ENCODE measurements at regions not wholly inside any gene's neighbourhood (a gene's known extent, or its start where the extent isn't known, plus 50 kb on each side); places are given as distances from the start of the nearest gene placed in this dataset.

- DNase-seq = no peak
Measured at GRCh38 chr17:22453181-22453580, 760.9 kb downstream of the KCNJ18 start.

GRCh38 chr17:22454070-22454999 is 762.0 kb downstream of the KCNJ18 start:
- DNase-seq = no peak

- DNase-seq = no peak
Measured at GRCh38 chr17:22459331-22459952, 767.1 kb downstream of the KCNJ18 start.

- DNase-seq = no peak
Measured at GRCh38 chr17:22459953-22460350, 767.6 kb downstream of the KCNJ18 start.

- DNase-seq = no peak
Measured at GRCh38 chr17:22460461-22461063, 768.2 kb downstream of the KCNJ18 start.

- DNase-seq = no peak
Measured at GRCh38 chr17:22461460-22462145, 769.3 kb downstream of the KCNJ18 start.

GRCh38 chr17:22462461-22462860 is 770.1 kb downstream of the KCNJ18 start:
- DNase-seq = no peak

- no peak for DNase-seq
Measured at GRCh38 chr17:22463110-22463850, 771.0 kb downstream of the KCNJ18 start.

- no peak for DNase-seq
Measured at GRCh38 chr17:22464041-22464440, 771.7 kb downstream of the KCNJ18 start.

- DNase-seq = no peak
Measured at GRCh38 chr17:22467720-22468119, 775.4 kb downstream of the KCNJ18 start.

GRCh38 chr17:22469101-22469880 is 777.0 kb downstream of the KCNJ18 start:
- DNase-seq = no peak

- no peak for DNase-seq
Measured at GRCh38 chr17:22469941-22470340, 777.6 kb downstream of the KCNJ18 start.

- DNase-seq = no peak
Measured at GRCh38 chr17:22470411-22471175, 778.3 kb downstream of the KCNJ18 start.

GRCh38 chr17:22484826-22485225 is 792.5 kb downstream of the KCNJ18 start:
- DNase-seq = no peak

GRCh38 chr17:22490399-22490798 is 798.1 kb downstream of the KCNJ18 start:
- DNase-seq = no peak

- DNase-seq = no peak
Measured at GRCh38 chr17:22492331-22492730, 800.0 kb downstream of the KCNJ18 start.

GRCh38 chr17:22496450-22496849 is 804.1 kb downstream of the KCNJ18 start:
- DNase-seq = no peak

- DNase-seq = no peak
Measured at GRCh38 chr17:22503322-22503899, 811.1 kb downstream of the KCNJ18 start.

GRCh38 chr17:22505660-22506059 is 813.3 kb downstream of the KCNJ18 start:
- no peak for DNase-seq

- no peak for DNase-seq
Measured at GRCh38 chr17:22506231-22506630, 813.9 kb downstream of the KCNJ18 start.

Measured in activated CD4-positive, alpha-beta T cell treated with anti-CD3 and anti-CD28 coated beads, Interleukin-2, amount 50 U/mL, for 48 hours (primary cell).